ENCODE measurements at regions not wholly inside any gene's neighbourhood (a gene's known extent, or its start where the extent isn't known, plus 50 kb on each side); places are given as distances from the start of the nearest gene placed in this dataset.
A peak's percentile ranks its signal among the peaks of the same experiment; 100 is the strongest.

GRCh38 chr1:47523835-47524215, 86.0 kb downstream of the FOXD2 start:
- Mint-ChIP-seq H3K4me1 (peaks cover 37% of the 10 kb centered on the region), H3K27ac (no peak overlapping the region), H3K9me3 (peaks cover under 1% of the 10 kb centered on the region), H3K36me3 (no peaks in the 10 kb centered on the region), H3K27me3 (ENCODE audit: low read depth) (peaks cover 79% of the 10 kb centered on the region), H3K4me3 (no peak overlapping the region)
- TF ChIP-seq CTCF (IDR thresholded peaks at IDR 0.05; ENCODE audit: unreplicated experiment): no peak
- no peak for DNase-seq (ENCODE audit: low spot score in 2 of 2, unreplicated experiment in 2 of 2)

- H3K9me3 Mint-ChIP-seq: peaks cover 5% of the 10 kb centered on the region
- H3K4me1 Mint-ChIP-seq: peaks cover 37% of the 10 kb centered on the region
- DNase-seq (ENCODE audit: low spot score in 2 of 2, unreplicated experiment in 2 of 2): no peak
- H3K4me3 Mint-ChIP-seq: no peak overlapping the region
- peaks cover 83% of the 10 kb centered on the region for H3K27me3 Mint-ChIP-seq (ENCODE audit: low read depth)
- H3K27ac Mint-ChIP-seq: no peak overlapping the region
- H3K36me3 Mint-ChIP-seq: no peaks in the 10 kb centered on the region
- no peak for TF ChIP-seq CTCF (IDR thresholded peaks at IDR 0.05; ENCODE audit: unreplicated experiment)
Observed at GRCh38 chr1:47524272-47524671, 86.4 kb downstream of the FOXD2 start.

- no peaks in the 10 kb centered on the region for H3K36me3 Mint-ChIP-seq
- H3K4me1 Mint-ChIP-seq: peaks cover 17% of the 10 kb centered on the region
- no peak for TF ChIP-seq CTCF (IDR thresholded peaks at IDR 0.05; ENCODE audit: unreplicated experiment)
- DNase-seq (ENCODE audit: low spot score in 2 of 2, unreplicated experiment in 2 of 2): no peak
- peaks cover 90% of the 10 kb centered on the region for H3K27me3 Mint-ChIP-seq (ENCODE audit: low read depth)
- H3K9me3 Mint-ChIP-seq: peaks cover 8% of the 10 kb centered on the region
- no peak overlapping the region for H3K27ac Mint-ChIP-seq
- H3K4me3 Mint-ChIP-seq: no peak overlapping the region
Observed at GRCh38 chr1:47527653-47528272, 89.9 kb downstream of the FOXD2 start.

- Mint-ChIP-seq H3K36me3 (no peaks in the 10 kb centered on the region), H3K27ac (no peak overlapping the region), H3K9me3 (peaks cover 8% of the 10 kb centered on the region), H3K4me3 (no peak overlapping the region), H3K27me3 (ENCODE audit: low read depth) (peaks cover 87% of the 10 kb centered on the region), H3K4me1 (peaks cover 21% of the 10 kb centered on the region)
- no peak for DNase-seq (ENCODE audit: low spot score in 2 of 2, unreplicated experiment in 2 of 2)
- TF ChIP-seq CTCF (IDR thresholded peaks at IDR 0.05; ENCODE audit: unreplicated experiment): peak; percentile 89
Observed at GRCh38 chr1:47529520-47530098, 91.8 kb downstream of the FOXD2 start.

- peaks cover 8% of the 10 kb centered on the region for H3K9me3 Mint-ChIP-seq
- peaks cover 35% of the 10 kb centered on the region for H3K4me1 Mint-ChIP-seq
- peaks cover 64% of the 10 kb centered on the region for H3K27me3 Mint-ChIP-seq (ENCODE audit: low read depth)
- peak; percentile 63 to 86 for DNase-seq (ENCODE audit: low spot score in 2 of 2, unreplicated experiment in 2 of 2)
- peak overlapping the region; percentile 67 for H3K4me3 Mint-ChIP-seq
- peak overlapping the region; percentile 85 for H3K27ac Mint-ChIP-seq
- TF ChIP-seq CTCF (IDR thresholded peaks at IDR 0.05; ENCODE audit: unreplicated experiment): no peak
- no peaks in the 10 kb centered on the region for H3K36me3 Mint-ChIP-seq
Observed at GRCh38 chr1:47532921-47533792, 95.3 kb downstream of the FOXD2 start.

Measured in mesothelial cell of epicardium (in vitro differentiated cells).